H1 (cell line): ENCODE measurements at regions not wholly inside any gene's neighbourhood (a gene's known extent, or its start where the extent isn't known, plus 50 kb on each side); places are given as distances from the start of the nearest gene placed in this dataset.

Experiments used
- CTCF ChIA-PET: fragments of 300-600 bp; sonication (Branson Sonifier 250); formaldehyde crosslinking; loops from one replicate; lab custom pipeline; 2021; ENCODE audit not compliant: partially characterized antibody; lab: Charles Lee
- POLR2A ChIA-PET: fragments of 300-600 bp; sonication (Branson Sonifier 250); formaldehyde crosslinking; loops from one replicate; lab custom pipeline; 2021; ENCODE audit warnings: inconsistent platforms; ENCODE audit not compliant: partially characterized antibody; lab: Charles Lee
- DNase-seq, 2 experiments: peaks; one replicate each; pipeline versions ENCODE4 v3.0.0 to v3.0.0-alpha.2; 2010 to 2022; ENCODE audit warnings: low spot score in 2 of 2, low read depth in 1 of 2, mixed read lengths in 1 of 2
- FAIRE-seq: peaks from 2 replicates; lab custom pipeline; 2011; peaks lifted over from hg19 to GRCh38; lab: Jason Lieb, UNC
- H2AFZ ChIP-seq: 2 replicates; pipeline ENCODE4 v1.8.1; 2012; ENCODE audit warnings: low read length, inconsistent platforms
- H2AK5ac ChIP-seq: 2 replicates; pipeline ENCODE4 v1.6.1; 2013; ENCODE audit warnings: low read depth, low read length
- H2BK120ac ChIP-seq: replicated peaks from 2 replicates; pipeline ENCODE3; 2013; ENCODE audit warnings: low read depth, low read length, inconsistent platforms
- H2BK12ac ChIP-seq: 2 replicates; pipeline ENCODE4 v1.6.1; 2013; ENCODE audit warnings: low read depth, low read length
- H2BK15ac ChIP-seq: 2 replicates; pipeline ENCODE4 v1.6.1; 2013; ENCODE audit warnings: low read length
- H2BK20ac ChIP-seq: 2 replicates; pipeline ENCODE4 v1.6.1; 2013; ENCODE audit warnings: low read length
- H2BK5ac ChIP-seq: 2 replicates; pipeline ENCODE4 v1.6.1; 2013; ENCODE audit warnings: low read depth, low read length
- H3K14ac ChIP-seq: 2 replicates; pipeline ENCODE4 v1.6.1; 2013; ENCODE audit warnings: inconsistent platforms; ENCODE audit not compliant: insufficient read length
- H3K18ac ChIP-seq: 2 replicates; pipeline ENCODE4 v1.6.1; 2013; ENCODE audit warnings: low read length; ENCODE audit errors: extremely low read depth
- H3K23ac ChIP-seq: 2 replicates; pipeline ENCODE4 v1.6.1; 2013; ENCODE audit warnings: inconsistent platforms; ENCODE audit not compliant: insufficient read length
- H3K23me2 ChIP-seq: 2 replicates; pipeline ENCODE4 v1.6.1; 2013; ENCODE audit warnings: low read depth, low read length
- H3K27ac ChIP-seq: 2 replicates; pipeline ENCODE4 v1.6.1; 2011; ENCODE audit warnings: low read depth, low read length, inconsistent platforms
- H3K27me3 ChIP-seq, 4 experiments: replicated peaks in 1 of 4; 1 replicate in 1 of 4; 2 replicates in 3 of 4; pipeline versions ENCODE4 v1.6.1 to v1.8.1; 2011 to 2013; ENCODE audit warnings: low read length in 3 of 4, mild to moderate bottlenecking in 3 of 4, inconsistent platforms in 2 of 4, mixed read lengths in 2 of 4, moderate library complexity in 1 of 4; ENCODE audit not compliant: control insufficient read depth in 3 of 4, insufficient read depth in 3 of 4; ENCODE audit errors: extremely low read depth in 1 of 4
- H3K36me3 ChIP-seq, 4 experiments: 2 replicates each; pipeline versions ENCODE4 v1.6.1 to v1.8.1; 2011 to 2013; ENCODE audit warnings: mild to moderate bottlenecking in 4 of 4, low read length in 3 of 4, moderate library complexity in 2 of 4, control low read depth in 1 of 4, inconsistent platforms in 1 of 4; ENCODE audit not compliant: insufficient read depth in 4 of 4, control insufficient read depth in 2 of 4
- H3K4ac ChIP-seq: replicated peaks from 2 replicates; pipeline ENCODE3; 2013; ENCODE audit warnings: low read length, low read depth, mixed read lengths, inconsistent platforms; ENCODE audit not compliant: insufficient read length
- H3K4me1 ChIP-seq, 4 experiments: replicated peaks in 1 of 4; 1 replicate in 1 of 4; 2 replicates in 3 of 4; pipeline versions ENCODE4 v1.6.1 to v1.8.1; 2011 to 2013; ENCODE audit warnings: low read length in 3 of 4, inconsistent platforms in 2 of 4, mixed read lengths in 1 of 4; ENCODE audit not compliant: insufficient read depth in 4 of 4, control insufficient read depth in 3 of 4
- H3K4me2 ChIP-seq, 2 experiments: 2 replicates each; pipeline versions ENCODE4 v1.6.1 to v1.8.1; 2011 to 2013; ENCODE audit warnings: low read depth in 2 of 2, low read length in 2 of 2, control low read depth in 1 of 2, inconsistent platforms in 1 of 2, mild to moderate bottlenecking in 1 of 2; ENCODE audit not compliant: insufficient read depth in 1 of 2
- H3K4me3 ChIP-seq, 4 experiments: fragments of 200-600, 300-600 bp in 1 of 4; sonication (generic), shearing (Covaris generic), sonication (Bioruptor Twin) in 1 of 4; 2 replicates each; pipeline versions ENCODE4 v1.5.1 to v1.8.1; 2011 to 2016; ENCODE audit warnings: low read length in 4 of 4, low read depth in 3 of 4, control low read depth in 2 of 4, inconsistent platforms in 2 of 4, mild to moderate bottlenecking in 2 of 4, mixed read lengths in 1 of 4, moderate library complexity in 1 of 4; ENCODE audit not compliant: insufficient read depth in 2 of 4; ENCODE audit errors: extremely low read depth in 1 of 4
- H3K56ac ChIP-seq: replicated peaks from 2 replicates; pipeline ENCODE3; 2013; ENCODE audit warnings: low read depth, mild to moderate bottlenecking, mixed read lengths, low read length, inconsistent platforms; ENCODE audit not compliant: insufficient read length
- H3K79me1 ChIP-seq: 2 replicates; pipeline ENCODE4 v1.6.1; 2013; ENCODE audit warnings: low read depth, low read length, control low read depth
- H3K79me2 ChIP-seq, 2 experiments: 2 replicates each; pipeline versions ENCODE4 v1.6.1 to v1.8.1; 2012 to 2013; ENCODE audit warnings: low read length in 2 of 2, mild to moderate bottlenecking in 2 of 2, inconsistent platforms in 1 of 2; ENCODE audit not compliant: insufficient read depth in 2 of 2, control insufficient read depth in 1 of 2
- H3K9ac ChIP-seq, 4 experiments: replicated peaks in 1 of 4; 1 replicate in 1 of 4; 2 replicates in 3 of 4; pipeline versions ENCODE4 v1.6.1 to v1.8.1; 2011 to 2013; ENCODE audit warnings: low read depth in 3 of 4, low read length in 3 of 4, control low read depth in 2 of 4, mild to moderate bottlenecking in 2 of 4, moderate library complexity in 2 of 4, inconsistent platforms in 1 of 4; ENCODE audit errors: extremely low read depth in 1 of 4
- H3K9me3 ChIP-seq, 2 experiments: 2 replicates each; pipeline versions ENCODE4 v1.6.1 to v1.8.1; 2012 to 2013; ENCODE audit warnings: mild to moderate bottlenecking in 2 of 2, moderate library complexity in 2 of 2, control low read depth in 1 of 2, inconsistent platforms in 1 of 2, low read depth in 1 of 2, low read length in 1 of 2, mixed read lengths in 1 of 2; ENCODE audit not compliant: insufficient read depth in 2 of 2
- H4K20me1 ChIP-seq, 2 experiments: replicated peaks in 1 of 2; 2 replicates each; pipeline versions ENCODE3 to v1.8.1; 2011 to 2013; ENCODE audit warnings: inconsistent platforms in 2 of 2, low read length in 2 of 2, mild to moderate bottlenecking in 1 of 2; ENCODE audit not compliant: insufficient read depth in 2 of 2, control insufficient read depth in 1 of 2
- H4K5ac ChIP-seq: 2 replicates; pipeline ENCODE4 v1.6.1; 2013; ENCODE audit warnings: low read length, low read depth, mixed read lengths, inconsistent platforms; ENCODE audit not compliant: insufficient read length
- H4K8ac ChIP-seq: 2 replicates; pipeline ENCODE4 v1.8.0; 2013; ENCODE audit warnings: mild to moderate bottlenecking, moderate library complexity, low read length, inconsistent platforms; ENCODE audit not compliant: insufficient read depth; ENCODE audit errors: extremely low read depth
- H4K91ac ChIP-seq: replicated peaks from 2 replicates; pipeline ENCODE3; 2013; ENCODE audit warnings: low read length, mixed read lengths, inconsistent platforms; ENCODE audit not compliant: insufficient read length
- RBBP5 ChIP-seq: IDR thresholded peaks from 2 replicates; pipeline ENCODE4 v1.7.1; 2012; ENCODE audit warnings: low read depth, mild to moderate bottlenecking, inconsistent platforms, low read length, moderate library complexity, borderline replicate concordance
- TCF12 ChIP-seq: IDR thresholded peaks from 2 replicates; pipeline ENCODE4 v1.6.1; 2011; ENCODE audit warnings: low read depth, mild to moderate bottlenecking, low read length
- WGBS, 2 experiments: shearing (Covaris generic) in 1 of 2; methylation state at CpG; one replicate each; pipeline versions ENCODE4 v1.1.6 to v1.1.7; 2013 to 2015; ENCODE audit warnings: low lambda C conversion rate in 2 of 2, mixed read lengths in 2 of 2, inconsistent platforms in 1 of 2, low coverage in 1 of 2, missing lambda C conversion rate in 1 of 2; ENCODE audit not compliant: insufficient replicate concordance in 2 of 2, insufficient coverage in 1 of 2, insufficient read length in 1 of 2; ENCODE audit errors: extremely low coverage in 1 of 2, missing lambda C conversion rate in 1 of 2; 5-methylcytosine and 5-hydroxymethylcytosine counted together

DNA sequence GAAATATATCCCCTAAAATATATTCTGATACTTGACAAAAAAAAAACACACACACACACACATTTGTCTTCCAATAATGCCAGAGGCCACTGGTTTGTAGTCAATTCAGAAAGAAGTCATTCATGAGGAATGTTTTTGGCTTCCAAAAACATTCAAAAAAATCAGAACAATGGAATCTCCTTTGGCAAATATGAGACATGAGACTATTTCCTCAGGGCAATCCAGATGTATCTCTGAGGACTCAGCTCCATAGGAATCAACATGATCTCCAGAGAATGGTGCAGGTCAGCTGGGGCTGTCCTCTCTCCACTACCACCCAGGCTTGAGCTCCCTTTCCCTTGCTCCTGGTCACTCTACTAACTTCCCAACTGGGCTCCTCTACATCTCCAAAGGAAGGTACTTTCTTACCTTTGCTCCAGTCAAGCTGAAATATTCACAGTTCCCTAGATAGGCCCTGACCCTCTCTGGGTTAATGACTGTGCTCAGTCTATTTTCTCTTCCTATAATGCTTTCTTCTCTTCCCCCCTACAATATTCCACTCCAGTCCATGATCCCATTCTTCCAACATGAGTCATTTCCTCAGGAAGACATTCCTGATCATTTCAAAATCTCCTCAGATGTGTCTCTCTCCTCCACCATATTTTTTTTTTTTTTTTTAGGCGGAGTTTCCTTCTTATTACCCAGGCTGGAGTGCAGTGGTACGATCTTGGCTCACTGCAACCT, 145.3 kb downstream of the C1D start:
- Histone ChIP-seq H3K23me2 (no peaks in the 10 kb centered on the region), H3K27ac (no peak overlapping the region), H3K27me3 (no peaks in the 10 kb centered on the region), H3K79me1 (no peaks in the 10 kb centered on the region), H4K91ac (no peak overlapping the region), H3K9ac (no peak overlapping the region), H2AFZ (no peak overlapping the region), H4K5ac (no peak overlapping the region), H3K56ac (no peak overlapping the region), H3K9me3 (no peaks in the 10 kb centered on the region), H2BK12ac (no peak overlapping the region), H2AK5ac (no peak overlapping the region), H3K4me1 (peaks cover 0 to 10% (median 4%) of the 10 kb centered on the region in 4 experiments; a peak in 4 of 7 replicates), H3K4ac (no peak overlapping the region), H2BK15ac (no peak overlapping the region), H3K23ac (no peak overlapping the region), H3K4me3 (no peak overlapping the region), H3K18ac (no peak overlapping the region), H3K4me2 (no peak overlapping the region), H2BK20ac (no peak overlapping the region), H2BK120ac (no peak overlapping the region), H2BK5ac (no peak overlapping the region), H3K36me3 (no peaks in the 10 kb centered on the region), H4K8ac (no peak overlapping the region), H4K20me1 (no peaks in the 10 kb centered on the region), H3K79me2 (no peaks in the 10 kb centered on the region), H3K14ac (no peak overlapping the region)
- CTCF ChIA-PET = interaction anchor here (1.2 to 1.5 kb wide), 3 partner anchors 13 to 113 kb away, joined by 3 to 5 read pairs (median 3); no protein-coding TSS in a partner anchor
- FAIRE-seq (no peak), DNase-seq (no peak)
- POLR2A ChIA-PET = interaction anchor here (1.7 kb wide), 1 partner anchor 9 kb away, joined by 3 read pairs; no protein-coding TSS in a partner anchor
- whole genome bisulfite sequencing, 2 experiments = no CpG with 5 or more reads among the region's 2 CpGs
- TF ChIP-seq TCF12 (no peak), RBBP5 (no peak)
